ENCODE measurements at regions not wholly inside any gene's neighbourhood (a gene's known extent, or its start where the extent isn't known, plus 50 kb on each side); places are given as distances from the start of the nearest gene placed in this dataset.

- no peak for DNase-seq
- intact Hi-C loops (cut with DNase I): no loop called here
- no peak for ATAC-seq
- no peaks in the 10 kb centered on the region for H3K9me3 ChIP-seq
- H3K27ac ChIP-seq: no peak overlapping the region
- no peaks in the 10 kb centered on the region for H3K36me3 ChIP-seq
- H3K4me3 ChIP-seq: no peak overlapping the region
- no peaks in the 10 kb centered on the region for H3K4me1 ChIP-seq
- no peaks in the 10 kb centered on the region for H3K27me3 ChIP-seq
- no peak for TF ChIP-seq POLR2A (IDR thresholded peaks at IDR 0.05)
- TF ChIP-seq, protein P1, sequence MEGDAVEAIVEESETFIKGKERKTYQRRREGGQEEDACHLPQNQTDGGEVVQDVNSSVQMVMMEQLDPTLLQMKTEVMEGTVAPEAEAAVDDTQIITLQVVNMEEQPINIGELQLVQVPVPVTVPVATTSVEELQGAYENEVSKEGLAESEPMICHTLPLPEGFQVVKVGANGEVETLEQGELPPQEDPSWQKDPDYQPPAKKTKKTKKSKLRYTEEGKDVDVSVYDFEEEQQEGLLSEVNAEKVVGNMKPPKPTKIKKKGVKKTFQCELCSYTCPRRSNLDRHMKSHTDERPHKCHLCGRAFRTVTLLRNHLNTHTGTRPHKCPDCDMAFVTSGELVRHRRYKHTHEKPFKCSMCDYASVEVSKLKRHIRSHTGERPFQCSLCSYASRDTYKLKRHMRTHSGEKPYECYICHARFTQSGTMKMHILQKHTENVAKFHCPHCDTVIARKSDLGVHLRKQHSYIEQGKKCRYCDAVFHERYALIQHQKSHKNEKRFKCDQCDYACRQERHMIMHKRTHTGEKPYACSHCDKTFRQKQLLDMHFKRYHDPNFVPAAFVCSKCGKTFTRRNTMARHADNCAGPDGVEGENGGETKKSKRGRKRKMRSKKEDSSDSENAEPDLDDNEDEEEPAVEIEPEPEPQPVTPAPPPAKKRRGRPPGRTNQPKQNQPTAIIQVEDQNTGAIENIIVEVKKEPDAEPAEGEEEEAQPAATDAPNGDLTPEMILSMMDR (IDR thresholded peaks at IDR 0.05): no peak
Observed at GRCh38 chr21:32216293-32216692, 62.6 kb downstream of the MIS18A start.

DNA sequence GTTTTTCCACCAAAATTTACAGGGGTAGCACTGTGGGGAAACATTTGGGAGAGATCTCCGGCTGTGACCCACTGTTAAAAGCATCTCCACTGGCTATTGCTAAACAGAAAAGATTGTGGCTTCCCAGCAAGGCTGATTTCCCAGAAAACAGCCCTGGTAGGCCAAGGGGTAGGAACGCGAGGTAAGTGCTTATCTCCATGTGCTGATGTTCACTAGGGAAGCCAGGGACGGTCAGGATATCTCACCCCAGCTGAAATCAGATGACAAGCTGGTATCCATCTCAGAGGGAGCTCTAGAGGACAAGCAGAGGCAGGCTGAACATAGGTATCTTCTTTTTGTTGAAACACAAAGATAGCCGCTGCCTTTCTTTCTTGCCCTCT, 63.6 kb downstream of the MIS18A start:
- WGBS (ENCODE audit: insufficient coverage, low coverage, low lambda C conversion rate, missing lambda C conversion rate): 55% methylated on average over 4 of the region's 5 CpGs
- no peaks in the 10 kb centered on the region for H3K9me3 ChIP-seq
- no peak overlapping the region for H3K4me3 ChIP-seq
- H3K36me3 ChIP-seq: no peaks in the 10 kb centered on the region
- intact Hi-C loops (cut with DNase I): no loop called here
- ATAC-seq: no peak
- H3K27ac ChIP-seq: no peak overlapping the region
- TF ChIP-seq, protein P1 (IDR thresholded peaks at IDR 0.05): no peak
- no peak for TF ChIP-seq POLR2A (IDR thresholded peaks at IDR 0.05)
- no peak for DNase-seq
- H3K4me1 ChIP-seq: no peaks in the 10 kb centered on the region
- no peaks in the 10 kb centered on the region for H3K27me3 ChIP-seq

DNA sequence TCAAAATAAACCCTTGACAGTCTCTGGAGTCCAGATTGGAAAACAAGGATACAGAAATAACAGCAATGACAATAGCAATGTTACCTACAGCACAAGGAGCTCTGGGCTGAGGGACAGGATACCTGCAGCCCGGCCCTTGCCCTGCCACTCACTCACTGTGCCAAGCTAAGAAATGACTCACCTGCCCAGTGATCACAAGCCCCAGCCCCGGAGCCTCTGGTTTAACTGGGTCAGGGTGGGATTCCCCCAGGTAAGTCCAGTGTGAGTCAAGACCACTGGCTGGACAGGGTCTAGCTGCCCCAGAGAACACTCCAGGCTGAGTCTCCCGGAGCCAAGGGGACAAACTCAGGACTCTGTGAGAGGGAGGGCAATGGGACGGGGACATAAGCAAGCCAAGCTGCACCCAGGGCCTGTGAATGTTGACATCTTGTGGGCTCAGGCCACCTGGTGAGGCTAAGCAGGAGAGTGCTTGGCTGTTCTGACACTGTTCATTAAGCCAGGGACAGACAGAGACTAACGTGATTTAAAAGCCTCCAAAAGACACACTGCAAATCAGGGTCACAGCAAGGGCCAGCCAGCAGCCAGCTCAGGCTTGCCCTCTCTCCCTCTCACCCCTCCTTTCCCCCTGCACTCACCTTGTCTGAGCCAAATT, 64.1 kb downstream of the MIS18A start:
- Histone ChIP-seq H3K4me1 (no peaks in the 10 kb centered on the region), H3K9me3 (no peaks in the 10 kb centered on the region), H3K27me3 (no peaks in the 10 kb centered on the region), H3K27ac (no peak overlapping the region), H3K4me3 (no peak overlapping the region), H3K36me3 (no peaks in the 10 kb centered on the region)
- ATAC-seq (no peak), DNase-seq (no peak)
- intact Hi-C loops (cut with DNase I): no loop called here
- TF ChIP-seq POLR2A (IDR thresholded peaks at IDR 0.05): no peak
- TF ChIP-seq, protein P1 (IDR thresholded peaks at IDR 0.05): no peak
- 44% methylated on average over 3 of the region's 5 CpGs for WGBS (ENCODE audit: insufficient coverage, low coverage, low lambda C conversion rate, missing lambda C conversion rate)

GRCh38 chr21:32212116-32212515, 66.7 kb downstream of the MIS18A start:
- ATAC-seq (no peak), DNase-seq (no peak)
- intact Hi-C loops (cut with DNase I): no loop called here
- 44% methylated on average over 4 of the region's 4 CpGs for WGBS (ENCODE audit: insufficient coverage, low coverage, low lambda C conversion rate, missing lambda C conversion rate)
- Histone ChIP-seq H3K36me3 (no peaks in the 10 kb centered on the region), H3K27ac (no peak overlapping the region), H3K9me3 (no peaks in the 10 kb centered on the region), H3K27me3 (no peaks in the 10 kb centered on the region), H3K4me3 (no peak overlapping the region), H3K4me1 (no peaks in the 10 kb centered on the region)
- TF ChIP-seq, protein P1 (IDR thresholded peaks at IDR 0.05): no peak
- TF ChIP-seq POLR2A (IDR thresholded peaks at IDR 0.05): no peak

GRCh38 chr21:32211306-32211705, 67.5 kb downstream of the MIS18A start:
- H3K36me3 ChIP-seq: no peaks in the 10 kb centered on the region
- TF ChIP-seq, protein P1 (IDR thresholded peaks at IDR 0.05): no peak
- TF ChIP-seq POLR2A (IDR thresholded peaks at IDR 0.05): no peak
- no peak overlapping the region for H3K4me3 ChIP-seq
- no peak for DNase-seq
- H3K27me3 ChIP-seq: no peaks in the 10 kb centered on the region
- no peaks in the 10 kb centered on the region for H3K9me3 ChIP-seq
- no peak for ATAC-seq
- H3K4me1 ChIP-seq: no peaks in the 10 kb centered on the region
- intact Hi-C loops (cut with DNase I): no loop called here
- H3K27ac ChIP-seq: no peak overlapping the region
- whole genome bisulfite sequencing (ENCODE audit: insufficient coverage, low coverage, low lambda C conversion rate, missing lambda C conversion rate): 66% methylated on average over 2 of the region's 3 CpGs
